GM21717 (cell line): ENCODE measurements at regions not wholly inside any gene's neighbourhood (a gene's known extent, or its start where the extent isn't known, plus 50 kb on each side); places are given as distances from the start of the nearest gene placed in this dataset.

ENCODE experiments used
- ATAC-seq: cut with Tn5 transposase; IDR thresholded peaks from one replicate; pipeline ENCODE4 v1.9.1; 2021; ENCODE audit warnings: mild to moderate bottlenecking, moderate library complexity; ENCODE audit not compliant: unreplicated experiment

GRCh38 chr2:241942416-241943208, 73.1 kb downstream of the RTP5 start:
- ATAC-seq: no peak

- ATAC-seq: no peak
Observed at GRCh38 chr2:241943209-241943850, 73.8 kb downstream of the RTP5 start.

- no peak for ATAC-seq
Observed at GRCh38 chr2:241943961-241944575, 74.5 kb downstream of the RTP5 start.

DNA sequence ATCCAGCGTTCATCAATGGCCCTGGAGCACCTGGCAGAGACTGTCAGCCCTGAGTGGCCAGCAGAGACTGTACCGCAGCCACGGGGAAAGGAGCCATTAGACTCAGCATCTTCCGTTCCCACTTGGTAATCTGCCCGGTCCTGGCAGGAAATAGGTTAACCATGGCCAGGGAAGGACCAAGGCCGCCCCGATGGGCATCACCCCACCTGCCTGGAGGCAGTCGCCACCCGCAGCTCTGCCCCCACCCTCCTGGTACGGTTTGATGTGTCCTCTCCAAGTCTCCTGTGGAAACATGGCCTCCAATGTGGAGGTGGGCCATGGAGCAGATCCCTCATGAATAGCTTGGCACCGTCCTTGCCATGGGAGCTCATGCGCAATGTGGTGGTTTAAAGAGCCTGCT, 75.3 kb downstream of the RTP5 start:
- ATAC-seq: no peak

GRCh38 chr2:241945311-241945710, 75.8 kb downstream of the RTP5 start:
- no peak for ATAC-seq

DNA sequence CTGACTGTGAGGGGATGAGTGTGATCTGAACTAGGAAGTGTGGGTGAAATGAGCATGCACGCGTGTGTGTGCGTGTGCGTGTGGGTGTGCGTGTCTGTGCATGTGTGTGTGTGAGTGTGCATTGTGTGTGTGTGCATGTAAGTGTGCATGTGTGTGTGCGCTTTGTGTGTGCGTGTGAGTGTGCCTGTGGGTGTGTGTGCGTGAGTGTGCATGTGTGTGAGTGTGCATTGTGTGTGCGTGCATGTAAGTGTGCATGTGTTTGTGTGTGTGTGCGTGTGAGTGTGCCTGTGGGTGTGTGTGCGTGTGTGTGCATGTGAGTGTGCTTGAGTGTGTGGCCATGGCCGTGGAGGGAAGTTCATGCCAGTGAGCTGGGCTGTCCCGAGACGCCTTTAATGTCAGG, 76.3 kb downstream of the RTP5 start:
- ATAC-seq: no peak

- no peak for ATAC-seq
Observed at GRCh38 chr2:241946306-241947003, 76.9 kb downstream of the RTP5 start.

DNA sequence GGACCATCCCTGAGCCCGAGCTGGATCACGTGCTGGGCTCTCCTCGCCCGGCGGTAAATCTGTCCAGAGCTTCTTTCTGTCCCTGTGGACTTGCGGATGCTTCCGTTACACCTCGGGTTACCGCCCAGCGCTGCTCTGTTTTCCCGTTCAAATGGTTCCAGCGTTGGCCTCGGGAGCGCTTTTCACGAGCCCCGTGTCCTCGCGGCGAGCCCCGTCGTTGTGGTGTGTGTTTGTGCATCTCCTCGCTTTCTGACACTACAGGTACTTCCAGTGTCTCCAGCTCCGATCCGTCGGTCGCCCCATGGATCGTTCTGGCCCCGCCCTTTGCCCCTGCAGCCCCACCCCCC, 77.4 kb downstream of the RTP5 start:
- no peak for ATAC-seq

DNA sequence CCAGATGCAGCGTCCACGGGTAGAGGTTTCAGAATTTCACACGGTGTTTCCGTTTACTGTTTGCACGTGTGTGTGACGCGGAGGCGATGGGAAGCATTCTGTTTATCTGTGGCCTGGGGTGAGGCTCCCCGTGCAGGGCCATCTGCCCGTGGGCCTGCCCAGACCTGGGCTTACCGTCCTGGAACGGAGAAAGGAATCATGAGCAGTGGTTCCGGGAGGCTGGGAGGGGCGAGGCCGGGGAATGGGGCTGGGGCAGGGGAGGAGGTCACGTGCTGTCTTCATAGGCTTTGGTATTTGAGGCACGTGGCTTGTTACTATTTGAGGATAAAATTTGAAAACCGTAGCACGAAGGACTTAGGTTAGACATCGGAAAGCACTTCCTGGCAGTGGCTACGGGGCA, 77.9 kb downstream of the RTP5 start:
- ATAC-seq: no peak

GRCh38 chr2:241947876-241948275, 78.3 kb downstream of the RTP5 start:
- no peak for ATAC-seq

- no peak for ATAC-seq
Observed at GRCh38 chr2:241948299-241948897, 78.9 kb downstream of the RTP5 start.

- no peak for ATAC-seq
Observed at GRCh38 chr2:241948901-241949735, 79.6 kb downstream of the RTP5 start.

DNA sequence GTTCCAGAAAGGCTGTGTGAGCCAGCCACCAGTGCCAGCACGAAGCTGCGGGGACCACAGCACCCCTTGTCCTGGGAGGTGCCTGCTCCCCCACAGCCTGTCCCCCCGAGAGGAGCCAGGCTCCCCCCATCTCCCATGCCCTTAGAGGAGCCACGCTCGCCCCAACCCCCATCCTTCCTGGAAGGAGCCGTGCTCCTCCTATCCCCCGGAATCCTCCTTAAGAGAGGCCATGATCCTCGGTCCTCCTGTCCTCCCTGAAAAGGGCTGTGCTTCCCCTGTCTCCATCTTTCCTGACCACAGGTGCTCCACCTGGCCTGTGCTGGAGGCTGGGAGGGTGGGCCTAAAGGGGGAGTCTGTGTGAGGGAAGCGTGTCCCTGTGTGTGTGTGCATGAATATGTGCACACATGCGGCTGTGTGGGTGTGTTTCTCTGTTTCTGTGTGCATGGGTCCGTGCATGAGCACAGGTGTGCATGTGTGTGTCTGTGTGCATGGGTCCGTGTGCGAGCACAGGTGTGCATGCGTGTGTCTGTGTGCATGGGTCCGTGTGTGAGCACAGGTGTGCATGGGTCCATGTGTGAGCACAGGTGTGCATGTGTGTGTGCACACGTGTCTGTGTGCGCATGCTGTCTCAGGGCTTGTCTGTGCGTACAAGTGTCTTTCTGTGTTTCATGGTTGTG, 80.3 kb downstream of the RTP5 start:
- no peak for ATAC-seq

- ATAC-seq: no peak
Observed at GRCh38 chr2:241950413-241951315, 81.1 kb downstream of the RTP5 start.

DNA sequence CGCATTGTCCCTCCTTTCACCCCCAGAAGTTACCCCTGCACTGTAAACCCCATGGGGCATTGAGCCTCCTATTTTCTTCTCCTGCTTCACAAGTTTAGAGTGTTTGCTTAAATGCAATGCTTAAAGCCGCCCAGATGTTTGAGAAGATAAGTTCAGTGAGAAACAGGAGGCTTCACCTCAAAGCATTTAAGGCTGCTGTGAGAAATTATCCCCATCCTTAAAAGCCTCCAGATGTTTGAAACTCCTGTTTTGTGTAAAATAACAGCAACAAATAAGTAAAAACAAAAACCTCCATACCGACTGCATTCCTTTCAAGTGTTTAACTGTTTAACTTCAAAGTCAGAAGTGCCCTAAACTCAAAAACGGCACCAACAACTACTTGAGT, 81.8 kb downstream of the RTP5 start:
- ATAC-seq: no peak

DNA sequence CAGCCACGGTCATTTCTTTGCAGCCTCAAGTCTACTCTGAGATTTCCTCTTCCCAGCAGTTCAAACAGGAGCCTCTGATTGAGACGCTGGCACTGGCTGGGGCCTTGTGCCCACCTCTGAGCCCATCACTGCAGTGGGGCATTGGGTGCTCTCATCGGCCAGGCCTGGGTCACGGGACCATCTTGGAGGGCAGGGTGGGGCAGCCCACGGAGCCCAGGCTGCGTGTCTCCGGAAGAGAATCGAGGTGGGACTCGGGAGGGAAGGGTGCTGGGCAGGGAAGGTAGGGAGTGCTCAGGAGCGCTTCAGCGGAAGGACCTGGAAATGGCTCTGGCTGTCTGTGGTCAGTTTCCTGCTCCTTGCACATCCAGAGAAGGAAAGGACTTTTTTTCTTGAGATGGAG, 82.4 kb downstream of the RTP5 start:
- ATAC-seq: no peak

GRCh38 chr2:241952816-241953215, 83.3 kb downstream of the RTP5 start:
- no peak for ATAC-seq

DNA sequence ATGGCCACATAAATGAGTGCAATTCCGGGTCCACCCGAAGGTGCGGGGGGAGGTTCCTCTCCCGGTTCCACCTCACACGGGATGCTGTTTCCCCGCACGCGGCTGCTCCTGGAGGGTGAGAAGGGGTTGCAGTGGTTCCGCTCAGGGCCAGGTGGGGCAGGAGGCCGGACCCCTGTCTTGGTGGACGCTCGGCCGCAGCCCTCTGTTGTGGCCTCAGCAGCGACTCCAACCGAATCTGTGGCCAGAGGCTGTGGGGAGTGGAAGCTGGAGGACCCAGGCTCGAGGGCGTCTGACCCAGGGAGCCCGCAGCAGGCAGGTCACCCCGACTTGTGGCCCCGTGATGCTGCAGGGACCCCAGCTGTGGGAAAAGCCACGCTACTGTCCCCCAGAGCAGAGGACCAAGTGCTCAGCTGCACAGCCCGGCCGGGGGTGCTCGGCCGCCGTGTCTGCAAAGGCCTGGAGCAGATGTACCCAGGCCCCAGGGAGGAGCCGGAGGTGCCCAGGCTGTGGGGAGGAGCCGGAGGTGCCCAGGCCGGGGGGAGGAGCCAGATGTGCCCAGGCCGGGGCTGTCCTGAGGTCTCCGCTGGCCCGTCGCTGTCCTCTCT, 83.9 kb downstream of the RTP5 start:
- no peak for ATAC-seq
